Endodermal cell (in vitro differentiated cells): ENCODE measurements at regions not wholly inside any gene's neighbourhood (a gene's known extent, or its start where the extent isn't known, plus 50 kb on each side); places are given as distances from the start of the nearest gene placed in this dataset.

ENCODE experiments used
- DNase-seq: peaks from one replicate; pipeline ENCODE4 v3.0.0-alpha.2; 2017
- H3K27ac ChIP-seq: 2 replicates; pipeline ENCODE4 v1.5.1; 2013; ENCODE audit warnings: mild to moderate bottlenecking, low read depth, low read length, moderate library complexity
- H3K27me3 ChIP-seq: 2 replicates; pipeline ENCODE4 v1.6.1; 2013; ENCODE audit warnings: mild to moderate bottlenecking, low read length, moderate library complexity; ENCODE audit not compliant: insufficient read depth, control insufficient read depth, poor library complexity, severe bottlenecking
- H3K36me3 ChIP-seq: 2 replicates; pipeline ENCODE4 v1.7.0; 2013; ENCODE audit warnings: mild to moderate bottlenecking, low read length, moderate library complexity; ENCODE audit not compliant: control insufficient read depth, insufficient read depth
- H3K4me1 ChIP-seq: one replicate; pipeline ENCODE4 v1.7.0; 2013; ENCODE audit warnings: low read length; ENCODE audit not compliant: control insufficient read depth, insufficient read depth
- H3K4me3 ChIP-seq: 2 replicates; pipeline ENCODE4 v1.5.1; 2013; ENCODE audit warnings: mild to moderate bottlenecking, low read length, moderate library complexity
- H3K9ac ChIP-seq: 2 replicates; pipeline ENCODE4 v1.6.1; 2013; ENCODE audit warnings: mild to moderate bottlenecking, low read length, moderate library complexity; ENCODE audit not compliant: poor library complexity, severe bottlenecking; ENCODE audit errors: extremely low read depth
- H3K9me3 ChIP-seq: 2 replicates; pipeline ENCODE4 v1.6.1; 2013; ENCODE audit warnings: mild to moderate bottlenecking, low read length, moderate library complexity; ENCODE audit not compliant: control insufficient read depth
- H3K27ac Mint-ChIP-seq: 2 replicates; pipeline ENCODE4 v1.8.0; 2020; ENCODE audit warnings: mixed read lengths
- H3K27me3 Mint-ChIP-seq: 2 replicates; pipeline ENCODE4 v1.8.0; 2021; ENCODE audit warnings: mild to moderate bottlenecking, mixed read lengths; ENCODE audit not compliant: insufficient read depth
- H3K36me3 Mint-ChIP-seq: 2 replicates; pipeline ENCODE4 v1.8.0; 2020; ENCODE audit warnings: low read depth, mixed read lengths
- H3K4me1 Mint-ChIP-seq: 2 replicates; pipeline ENCODE4 v1.8.0; 2020; ENCODE audit warnings: mixed read lengths
- H3K4me3 Mint-ChIP-seq: 2 replicates; pipeline ENCODE4 v1.8.0; 2020; ENCODE audit warnings: mild to moderate bottlenecking, moderate library complexity, mixed read lengths
- H3K9me3 Mint-ChIP-seq: 2 replicates; pipeline ENCODE4 v1.8.0; 2020; ENCODE audit warnings: mild to moderate bottlenecking, mixed read lengths
- CTCF ChIP-seq: fragments of 200-600 bp; sonication (generic); conservative IDR thresholded peaks from 2 replicates; pipeline ENCODE4 v1.5.0; 2021; ENCODE audit warnings: antibody characterized with exemption, mild to moderate bottlenecking
- WGBS, 2 experiments: methylation state at CpG; one replicate each; pipeline versions ENCODE4 v1.1.5 to v1.1.7; 2013; ENCODE audit warnings: missing lambda C conversion rate in 2 of 2, mixed read lengths in 1 of 2; ENCODE audit not compliant: insufficient coverage in 1 of 2, insufficient read length in 1 of 2; 5-methylcytosine and 5-hydroxymethylcytosine counted together

- TF ChIP-seq CTCF = no peak
- H3K4me3 Mint-ChIP-seq = no peak overlapping the region
- H3K27ac Mint-ChIP-seq = no peak overlapping the region
- no peaks in the 10 kb centered on the region for H3K36me3 ChIP-seq
- no peaks in the 10 kb centered on the region for H3K4me1 Mint-ChIP-seq
- no peaks in the 10 kb centered on the region for H3K9me3 Mint-ChIP-seq
- DNase-seq = no peak
- no peaks in the 10 kb centered on the region for H3K4me1 ChIP-seq
- no peaks in the 10 kb centered on the region for H3K27me3 Mint-ChIP-seq
- H3K36me3 Mint-ChIP-seq = no peaks in the 10 kb centered on the region
- H3K4me3 ChIP-seq = no peak overlapping the region
- H3K9me3 ChIP-seq = no peaks in the 10 kb centered on the region
- no peak overlapping the region for H3K27ac ChIP-seq
- H3K9ac ChIP-seq = no peak overlapping the region
- no peaks in the 10 kb centered on the region for H3K27me3 ChIP-seq
Observed at GRCh38 chr6:149162924-149163323, 154.6 kb upstream of the TAB2 start.

GRCh38 chr6:149164199-149164750, 153.2 kb upstream of the TAB2 start:
- Histone ChIP-seq H3K9ac (no peak overlapping the region), H3K36me3 (no peaks in the 10 kb centered on the region), H3K4me1 (no peaks in the 10 kb centered on the region), H3K9me3 (no peaks in the 10 kb centered on the region), H3K27ac (no peak overlapping the region), H3K27me3 (no peaks in the 10 kb centered on the region), H3K4me3 (no peak overlapping the region)
- DNase-seq = no peak
- no peak for TF ChIP-seq CTCF
- Mint-ChIP-seq H3K4me1 (no peaks in the 10 kb centered on the region), H3K27ac (no peak overlapping the region), H3K4me3 (no peak overlapping the region), H3K27me3 (no peaks in the 10 kb centered on the region), H3K9me3 (no peaks in the 10 kb centered on the region), H3K36me3 (no peaks in the 10 kb centered on the region)
- WGBS, 2 experiments = 93 to 94% methylated on average over 12 of the region's 12 CpGs

DNA sequence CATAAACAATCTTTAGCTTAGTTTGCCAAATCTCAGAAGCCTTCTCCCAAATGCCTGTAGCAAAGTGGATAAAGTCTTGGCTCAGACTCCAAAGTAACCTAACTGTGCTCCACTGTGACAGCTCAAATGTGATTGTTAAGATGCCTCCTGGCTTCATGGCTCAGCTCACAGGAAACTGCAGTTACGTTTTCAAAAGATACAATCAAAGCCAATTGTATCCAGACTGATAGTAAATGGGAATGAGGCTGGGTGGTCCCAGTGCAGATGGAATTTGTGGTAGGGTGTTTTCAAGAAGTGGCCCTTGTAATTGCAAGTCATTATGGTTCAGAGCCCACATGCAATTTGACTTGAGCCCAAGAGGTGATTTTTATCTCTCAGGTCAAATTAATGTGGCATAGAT, 151.2 kb upstream of the TAB2 start:
- no peak overlapping the region for H3K9ac ChIP-seq
- H3K36me3 Mint-ChIP-seq = no peaks in the 10 kb centered on the region
- H3K36me3 ChIP-seq = no peaks in the 10 kb centered on the region
- H3K9me3 Mint-ChIP-seq = no peaks in the 10 kb centered on the region
- peaks cover 4% of the 10 kb centered on the region for H3K4me1 Mint-ChIP-seq
- H3K27ac ChIP-seq = no peak overlapping the region
- no peak overlapping the region for H3K4me3 ChIP-seq
- DNase-seq = no peak
- no peak for TF ChIP-seq CTCF
- H3K9me3 ChIP-seq = no peaks in the 10 kb centered on the region
- H3K27me3 Mint-ChIP-seq = no peaks in the 10 kb centered on the region
- no peaks in the 10 kb centered on the region for H3K4me1 ChIP-seq
- no peak overlapping the region for H3K4me3 Mint-ChIP-seq
- 14 to 53% methylated on average over 1 of the region's 1 CpG for WGBS, 2 experiments
- no peaks in the 10 kb centered on the region for H3K27me3 ChIP-seq
- no peak overlapping the region for H3K27ac Mint-ChIP-seq
